Pancreas (tissue), 10 donors: ENCODE measurements at regions not wholly inside any gene's neighbourhood (a gene's known extent, or its start where the extent isn't known, plus 50 kb on each side); places are given as distances from the start of the nearest gene placed in this dataset.
A peak's percentile ranks its signal among the peaks of the same experiment; 100 is the strongest.

Source experiments
- ATAC-seq, 4 donors: fragments of 200-7000 bp; cut with Tn5 transposase; one replicate each; pipeline versions ENCODE4 v1.8.0 to v1.9.1; 2020; ENCODE audit warnings: mild to moderate bottlenecking in 4 of 4, moderate library complexity in 4 of 4
- DNase-seq, 6 donors: peaks; one replicate each; pipeline ENCODE4 v3.0.0-alpha.2; 2020
- FAIRE-seq: peaks from 2 replicates; lab custom pipeline; 2012; peaks lifted over from hg19 to GRCh38; lab: Jason Lieb, UNC
- H3K27ac ChIP-seq, 4 donors: fragments of 200-600 bp; sonication (generic); 1 replicate in 3 of 4; 2 replicates in 1 of 4; pipeline versions ENCODE4 v1.5.0 to v1.8.0; 2020
- H3K27me3 ChIP-seq, 4 donors: fragments of 200-600 bp; one replicate each; pipeline ENCODE4 v1.8.0; 2021
- H3K36me3 ChIP-seq, 3 donors: fragments of 200-600 bp; sonication (generic) in 1 of 3; one replicate each; pipeline versions ENCODE4 v1.5.0 to v1.8.0; 2020 to 2021
- H3K4me1 ChIP-seq, 3 donors: fragments of 200-600 bp; one replicate each; pipeline ENCODE4 v1.8.0; 2021
- H3K4me3 ChIP-seq, 4 donors: fragments of 200-600 bp; sonication (generic) in 2 of 4; one replicate each; pipeline versions ENCODE4 v1.5.0 to v1.8.0; 2020 to 2021
- H3K9me3 ChIP-seq, 4 donors: fragments of 200-600 bp; one replicate each; pipeline ENCODE4 v1.8.0; 2021
- CTCF ChIP-seq, 4 donors: fragments of 200-600 bp; sonication (generic) in 3 of 4; IDR thresholded peaks; one replicate each; pipeline versions ENCODE4 v1.5.0 to v1.8.0; 2021; ENCODE audit warnings: antibody characterized with exemption in 4 of 4
- WGBS, 2 donors: extraction: QIAGEN DNeasy Blood & Tissue Kit; methylation state at CpG; one replicate each; pipeline ENCODE4 v1.1.7; 2013; 5-methylcytosine and 5-hydroxymethylcytosine counted together
- intact Hi-C, 3 donors: fragments of 100-400 bp; cut with DNase I; formaldehyde crosslinking; loops; one replicate each; pipeline versions ENCODE4 v1.11.1 to v1.14.2; 2022
- donor health status: healthy with polysubstance abuse.
- donor health status: DM: no; HTN: no; CAD: no; lungs with moderate emphysema.
- donor health status: DM: no; HTN: no; CAD: no.
- donor health status: control.
- donor health status: control.
- donor health status: Bipolar disorder and iron deficiency.
- donor health status: DM: yes; HTN: yes; CAD: no.
- donor health status: DM: no; HTN: no; CAD: no.
- donor health status: DM: no; HTN: no; CAD: no.
- donor health status: DM: yes; HTN: yes; CAD: no.

GRCh38 chr22:27435844-27436576 is 365.5 kb downstream of the MN1 start:
- peak in 1 of 6 donors; percentile 72 for DNase-seq
- no peak for TF ChIP-seq CTCF (IDR thresholded peaks at IDR 0.05)
- H3K27me3 ChIP-seq = no peaks in the 10 kb centered on the region
- WGBS, 2 donors = 70 to 72% methylated on average over 19 of the region's 19 CpGs
- H3K4me3 ChIP-seq = no peak overlapping the region
- H3K9me3 ChIP-seq = no peaks in the 10 kb centered on the region
- peaks cover 8 to 18% (median 11%) of the 10 kb centered on the region in 3 donors for H3K4me1 ChIP-seq
- H3K36me3 ChIP-seq = no peaks in the 10 kb centered on the region
- FAIRE-seq = no peak
- peak in 1 of 4 donors; percentile 41 for ATAC-seq
- intact Hi-C loops = no loop called here
- no peak overlapping the region for H3K27ac ChIP-seq

GRCh38 chr22:27436591-27436990 is 365.0 kb downstream of the MN1 start:
- WGBS, 2 donors = 92 to 93% methylated on average over 7 of the region's 7 CpGs
- DNase-seq = no peak
- Histone ChIP-seq H3K36me3 (no peaks in the 10 kb centered on the region), H3K4me1 (peaks cover 8 to 18% (median 11%) of the 10 kb centered on the region in 3 donors), H3K4me3 (no peak overlapping the region), H3K27ac (no peak overlapping the region), H3K9me3 (no peaks in the 10 kb centered on the region), H3K27me3 (no peaks in the 10 kb centered on the region)
- no peak for FAIRE-seq
- intact Hi-C loops = no loop called here
- TF ChIP-seq CTCF (IDR thresholded peaks at IDR 0.05) = no peak
- no peak for ATAC-seq

- intact Hi-C loops = no loop called here
- 92 to 94% methylated on average over 4 of the region's 4 CpGs for WGBS, 2 donors
- Histone ChIP-seq H3K9me3 (no peaks in the 10 kb centered on the region), H3K4me3 (no peak overlapping the region), H3K27me3 (no peaks in the 10 kb centered on the region), H3K4me1 (peaks cover 8 to 18% (median 10%) of the 10 kb centered on the region in 3 donors), H3K36me3 (no peaks in the 10 kb centered on the region), H3K27ac (peak overlapping the region in 2 of 4 donors; percentile 68 to 73)
- FAIRE-seq (no peak), DNase-seq (no peak), ATAC-seq (no peak)
- no peak for TF ChIP-seq CTCF (IDR thresholded peaks at IDR 0.05)
Observed at GRCh38 chr22:27437570-27437969, 364.0 kb downstream of the MN1 start.

- Histone ChIP-seq H3K27me3 (no peaks in the 10 kb centered on the region), H3K9me3 (no peaks in the 10 kb centered on the region), H3K36me3 (no peaks in the 10 kb centered on the region), H3K4me1 (peaks cover 2 to 14% (median 3%) of the 10 kb centered on the region in 3 donors), H3K4me3 (peak overlapping the region in 2 of 4 donors; percentile 8 to 14), H3K27ac (peak overlapping the region in 3 of 4 donors; percentile 22 to 73 (median 68))
- 24 to 25% methylated on average over 22 of the region's 22 CpGs for WGBS, 2 donors
- DNase-seq = peak; percentile 51 to 87 (median 63)
- ATAC-seq = peak; percentile 44 to 82 (median 77)
- intact Hi-C loops = no loop called here
- FAIRE-seq = no peak
- no peak for TF ChIP-seq CTCF (IDR thresholded peaks at IDR 0.05)
Observed at GRCh38 chr22:27438271-27438980, 363.1 kb downstream of the MN1 start.
